Ishikawa (cell line): ENCODE measurements at regions not wholly inside any gene's neighbourhood (a gene's known extent, or its start where the extent isn't known, plus 50 kb on each side); places are given as distances from the start of the nearest gene placed in this dataset.

Source experiments
- CREB1 ChIP-seq: IDR thresholded peaks from 2 replicates; pipeline ENCODE4 v1.6.1; 2012; ENCODE audit warnings: low read depth
- EP300 ChIP-seq: IDR thresholded peaks from 2 replicates; pipeline ENCODE4 v1.6.1; 2012; ENCODE audit warnings: borderline replicate concordance
- FOXM1 ChIP-seq: IDR thresholded peaks from 2 replicates; pipeline ENCODE4 v1.6.1; 2012; ENCODE audit warnings: low read depth, borderline replicate concordance
- NFIC ChIP-seq: IDR thresholded peaks from 2 replicates; pipeline ENCODE4 v1.6.1; 2012
- RAD21 ChIP-seq: IDR thresholded peaks from 2 replicates; pipeline ENCODE4 v1.6.1; 2012; ENCODE audit warnings: low read depth
- TAF1 ChIP-seq: IDR thresholded peaks from 2 replicates; pipeline ENCODE4 v1.6.1; 2012; ENCODE audit warnings: low read depth, mild to moderate bottlenecking
- YY1 ChIP-seq: IDR thresholded peaks from 2 replicates; pipeline ENCODE4 v1.6.1; 2012; ENCODE audit warnings: low read depth
- ZBTB7A ChIP-seq: IDR thresholded peaks from 2 replicates; pipeline ENCODE4 v1.6.1; 2012; ENCODE audit warnings: low read depth
- TF ChIP-seq, protein P1 (sequence below): IDR thresholded peaks from 2 replicates; pipeline ENCODE4 v1.6.1; 2012
- TF ChIP-seq, protein P2 (sequence below): IDR thresholded peaks from 2 replicates; pipeline ENCODE4 v1.6.1; 2012

DNA sequence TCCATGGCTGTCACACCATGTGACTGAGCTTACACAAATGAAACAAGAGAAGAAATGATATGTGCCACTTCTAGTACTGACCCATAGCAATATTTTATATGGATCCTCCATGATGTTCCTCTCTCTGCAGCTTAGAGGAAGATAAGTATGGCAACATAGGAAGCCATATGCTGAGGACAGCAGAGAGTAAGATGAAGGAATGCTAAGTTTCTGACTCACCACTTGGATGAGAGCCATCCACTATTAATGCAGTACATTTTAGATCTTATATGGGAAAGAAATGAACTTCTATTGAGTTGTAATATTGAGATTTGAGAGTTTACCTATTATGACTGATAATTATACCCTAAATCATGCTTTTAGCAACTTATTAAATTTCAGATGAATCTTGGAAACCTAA is 386.9 kb upstream of the MAOA start:
- TF ChIP-seq, protein P1, sequence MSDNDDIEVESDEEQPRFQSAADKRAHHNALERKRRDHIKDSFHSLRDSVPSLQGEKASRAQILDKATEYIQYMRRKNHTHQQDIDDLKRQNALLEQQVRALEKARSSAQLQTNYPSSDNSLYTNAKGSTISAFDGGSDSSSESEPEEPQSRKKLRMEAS: no peak
- TF ChIP-seq EP300 (no peak), RAD21 (no peak), CREB1 (no peak), NFIC (0 out of 2 replicates have a peak, but pooled peaks have one; percentile 18), YY1 (no peak), ZBTB7A (no peak), TAF1 (no peak), FOXM1 (no peak)
- TF ChIP-seq, protein P2, sequence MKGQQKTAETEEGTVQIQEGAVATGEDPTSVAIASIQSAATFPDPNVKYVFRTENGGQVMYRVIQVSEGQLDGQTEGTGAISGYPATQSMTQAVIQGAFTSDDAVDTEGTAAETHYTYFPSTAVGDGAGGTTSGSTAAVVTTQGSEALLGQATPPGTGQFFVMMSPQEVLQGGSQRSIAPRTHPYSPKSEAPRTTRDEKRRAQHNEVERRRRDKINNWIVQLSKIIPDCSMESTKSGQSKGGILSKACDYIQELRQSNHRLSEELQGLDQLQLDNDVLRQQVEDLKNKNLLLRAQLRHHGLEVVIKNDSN: no peak
